HepG2 (cell line): ENCODE measurements at regions not wholly inside any gene's neighbourhood (a gene's known extent, or its start where the extent isn't known, plus 50 kb on each side); places are given as distances from the start of the nearest gene placed in this dataset.

ENCODE experiments used
- ADNP ChIP-seq: sonication (generic); formaldehyde crosslinking; IDR thresholded peaks from 2 replicates; pipeline ENCODE4 v1.4.0; 2020; ENCODE audit warnings: missing genetic modification reagents
- CC2D1A ChIP-seq: sonication (generic); formaldehyde crosslinking; IDR thresholded peaks from 2 replicates; pipeline ENCODE4 v1.8.1; 2023; ENCODE audit warnings: mild to moderate bottlenecking, missing genetic modification reagents
- CEBPB ChIP-seq: IDR thresholded peaks from 2 replicates; pipeline ENCODE4 v1.6.1; 2011; ENCODE audit warnings: low read depth, low read length, improper control_type of control experiment, borderline replicate concordance
- EZH2 ChIP-seq: conservative IDR thresholded peaks from 2 replicates; pipeline ENCODE4 v1.6.1; 2012; ENCODE audit warnings: mild to moderate bottlenecking, low read depth, low read length, moderate library complexity
- POLR2AphosphoS5 ChIP-seq: IDR thresholded peaks from 2 replicates; pipeline ENCODE4 v1.6.1; 2012; ENCODE audit warnings: low read depth, low read length
- RAD21 ChIP-seq: fragments of 450-650 bp; formaldehyde crosslinking; IDR thresholded peaks from 2 replicates; pipeline ENCODE4 v1.5.0; 2020; ENCODE audit warnings: mild to moderate bottlenecking
- RORA ChIP-seq: sonication (generic); formaldehyde crosslinking; IDR thresholded peaks from 2 replicates; pipeline ENCODE4 v1.5.0; 2020; ENCODE audit warnings: mild to moderate bottlenecking, missing genetic modification reagents, moderate library complexity
- SETDB1 ChIP-seq: sonication (generic); formaldehyde crosslinking; IDR thresholded peaks from 2 replicates; pipeline ENCODE4 v1.5.1; 2020; ENCODE audit warnings: missing genetic modification reagents, mild to moderate bottlenecking, borderline replicate concordance
- TBP ChIP-seq: sonication (generic); formaldehyde crosslinking; IDR thresholded peaks from 2 replicates; pipeline ENCODE4 v1.5.0; 2020; ENCODE audit warnings: missing genetic modification reagents
- ZSCAN31 ChIP-seq: sonication (generic); formaldehyde crosslinking; IDR thresholded peaks from 2 replicates; pipeline ENCODE4 v1.5.0; 2020; ENCODE audit warnings: low read depth, mild to moderate bottlenecking, missing genetic modification reagents
- TF ChIP-seq, protein P1 (sequence below): sonication (generic); formaldehyde crosslinking; IDR thresholded peaks from 2 replicates; pipeline ENCODE4 v1.5.0; 2020; ENCODE audit warnings: mild to moderate bottlenecking, missing genetic modification reagents, moderate library complexity
- TF ChIP-seq, protein P2 (sequence below): sonication (generic); formaldehyde crosslinking; IDR thresholded peaks from 2 replicates; pipeline ENCODE4 v1.4.0; 2020; ENCODE audit warnings: missing genetic modification reagents
- TF ChIP-seq, protein P3 (sequence below): sonication (generic); formaldehyde crosslinking; IDR thresholded peaks from 2 replicates; pipeline ENCODE4 v1.4.0; 2020; ENCODE audit warnings: missing genetic modification reagents, borderline replicate concordance

DNA sequence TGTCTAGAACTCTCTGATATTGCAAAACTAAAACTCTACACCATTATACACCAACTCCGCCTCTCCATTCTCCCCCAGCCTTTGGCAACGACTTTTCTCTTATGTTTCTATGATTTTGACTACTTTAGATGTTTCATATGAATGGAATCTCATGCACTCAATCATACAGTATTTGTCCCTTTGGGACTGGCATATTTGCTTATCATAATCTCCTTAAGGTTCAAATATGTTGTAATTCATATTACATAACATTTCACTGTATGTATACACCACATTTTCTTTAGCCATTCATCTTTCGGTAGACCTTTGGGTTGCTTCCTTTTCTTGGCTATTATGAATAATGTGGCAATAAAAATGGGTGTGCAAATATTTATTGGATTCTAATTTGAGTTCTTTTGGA is 164.4 kb downstream of the ARL4A start:
- TF ChIP-seq, protein P1, sequence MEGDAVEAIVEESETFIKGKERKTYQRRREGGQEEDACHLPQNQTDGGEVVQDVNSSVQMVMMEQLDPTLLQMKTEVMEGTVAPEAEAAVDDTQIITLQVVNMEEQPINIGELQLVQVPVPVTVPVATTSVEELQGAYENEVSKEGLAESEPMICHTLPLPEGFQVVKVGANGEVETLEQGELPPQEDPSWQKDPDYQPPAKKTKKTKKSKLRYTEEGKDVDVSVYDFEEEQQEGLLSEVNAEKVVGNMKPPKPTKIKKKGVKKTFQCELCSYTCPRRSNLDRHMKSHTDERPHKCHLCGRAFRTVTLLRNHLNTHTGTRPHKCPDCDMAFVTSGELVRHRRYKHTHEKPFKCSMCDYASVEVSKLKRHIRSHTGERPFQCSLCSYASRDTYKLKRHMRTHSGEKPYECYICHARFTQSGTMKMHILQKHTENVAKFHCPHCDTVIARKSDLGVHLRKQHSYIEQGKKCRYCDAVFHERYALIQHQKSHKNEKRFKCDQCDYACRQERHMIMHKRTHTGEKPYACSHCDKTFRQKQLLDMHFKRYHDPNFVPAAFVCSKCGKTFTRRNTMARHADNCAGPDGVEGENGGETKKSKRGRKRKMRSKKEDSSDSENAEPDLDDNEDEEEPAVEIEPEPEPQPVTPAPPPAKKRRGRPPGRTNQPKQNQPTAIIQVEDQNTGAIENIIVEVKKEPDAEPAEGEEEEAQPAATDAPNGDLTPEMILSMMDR, result no peak
- TF ChIP-seq, protein P2, sequence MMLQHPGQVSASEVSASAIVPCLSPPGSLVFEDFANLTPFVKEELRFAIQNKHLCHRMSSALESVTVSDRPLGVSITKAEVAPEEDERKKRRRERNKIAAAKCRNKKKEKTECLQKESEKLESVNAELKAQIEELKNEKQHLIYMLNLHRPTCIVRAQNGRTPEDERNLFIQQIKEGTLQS, result no peak
- no peak for TF ChIP-seq ZSCAN31 (CRISPR knock-in tag)
- TF ChIP-seq RORA (CRISPR knock-in tag), result no peak
- TF ChIP-seq, protein P3, sequence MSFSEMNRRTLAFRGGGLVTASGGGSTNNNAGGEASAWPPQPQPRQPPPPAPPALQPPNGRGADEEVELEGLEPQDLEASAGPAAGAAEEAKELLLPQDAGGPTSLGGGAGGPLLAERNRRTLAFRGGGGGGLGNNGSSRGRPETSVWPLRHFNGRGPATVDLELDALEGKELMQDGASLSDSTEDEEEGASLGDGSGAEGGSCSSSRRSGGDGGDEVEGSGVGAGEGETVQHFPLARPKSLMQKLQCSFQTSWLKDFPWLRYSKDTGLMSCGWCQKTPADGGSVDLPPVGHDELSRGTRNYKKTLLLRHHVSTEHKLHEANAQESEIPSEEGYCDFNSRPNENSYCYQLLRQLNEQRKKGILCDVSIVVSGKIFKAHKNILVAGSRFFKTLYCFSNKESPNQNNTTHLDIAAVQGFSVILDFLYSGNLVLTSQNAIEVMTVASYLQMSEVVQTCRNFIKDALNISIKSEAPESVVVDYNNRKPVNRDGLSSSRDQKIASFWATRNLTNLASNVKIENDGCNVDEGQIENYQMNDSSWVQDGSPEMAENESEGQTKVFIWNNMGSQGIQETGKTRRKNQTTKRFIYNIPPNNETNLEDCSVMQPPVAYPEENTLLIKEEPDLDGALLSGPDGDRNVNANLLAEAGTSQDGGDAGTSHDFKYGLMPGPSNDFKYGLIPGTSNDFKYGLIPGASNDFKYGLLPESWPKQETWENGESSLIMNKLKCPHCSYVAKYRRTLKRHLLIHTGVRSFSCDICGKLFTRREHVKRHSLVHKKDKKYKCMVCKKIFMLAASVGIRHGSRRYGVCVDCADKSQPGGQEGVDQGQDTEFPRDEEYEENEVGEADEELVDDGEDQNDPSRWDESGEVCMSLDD (CRISPR knock-in tag), result no peak
- TF ChIP-seq CC2D1A (CRISPR knock-in tag), result no peak
- no peak for TF ChIP-seq EZH2
- TF ChIP-seq POLR2AphosphoS5, result no peak
- TF ChIP-seq ADNP (CRISPR knock-in tag), result no peak
- no peak for TF ChIP-seq CEBPB
- no peak for TF ChIP-seq SETDB1 (CRISPR knock-in tag)
- no peak for TF ChIP-seq TBP
- TF ChIP-seq RAD21, result no peak
